Right lobe of liver (tissue), 6 donors: ENCODE measurements at regions not wholly inside any gene's neighbourhood (a gene's known extent, or its start where the extent isn't known, plus 50 kb on each side); places are given as distances from the start of the nearest gene placed in this dataset.
"Not testable (repeated sequence)": the region's sequence is repeated elsewhere in the genome, so short reads cannot be mapped to it uniquely, and the experiment has no call there.

Source experiments
- ATAC-seq, 4 donors: fragments of 200-7000 bp; cut with Tn5 transposase; one replicate each; pipeline ENCODE4 v1.9.1; 2020; ENCODE audit warnings: mild to moderate bottlenecking in 4 of 4, moderate library complexity in 4 of 4
- DNase-seq, 3 donors: peaks; one replicate each; pipeline ENCODE4 v3.0.0-alpha.2; 2020
- H3K27ac ChIP-seq, 3 donors: fragments of 200-600 bp; one replicate each; pipeline ENCODE4 v1.8.0; 2022
- H3K27me3 ChIP-seq, 2 donors: fragments of 200-600 bp; one replicate each; pipeline ENCODE4 v1.8.0; 2022
- H3K36me3 ChIP-seq, 4 donors: fragments of 200-600 bp; sonication (generic) in 1 of 4; one replicate each; pipeline versions ENCODE4 v1.5.1 to v1.8.0; 2017 to 2022; ENCODE audit warnings: control low read depth in 1 of 4
- H3K4me1 ChIP-seq, 4 donors: fragments of 200-600 bp; sonication (generic) in 1 of 4; one replicate each; pipeline versions ENCODE4 v1.5.1 to v1.8.0; 2017 to 2022; ENCODE audit warnings: control low read depth in 1 of 4
- H3K4me3 ChIP-seq, 3 donors: fragments of 200-600 bp; one replicate each; pipeline ENCODE4 v1.8.0; 2022
- H3K9me3 ChIP-seq, 4 donors: fragments of 200-600 bp; sonication (generic) in 1 of 4; one replicate each; pipeline versions ENCODE4 v1.5.1 to v1.8.0; 2017 to 2022; ENCODE audit warnings: control low read depth in 1 of 4
- POLR2A ChIP-seq: fragments of 450-650 bp; IDR thresholded peaks from one replicate; pipeline ENCODE4 v1.6.1; 2017; ENCODE audit warnings: antibody characterized with exemption, mild to moderate bottlenecking
- WGBS: methylation state at CpG from one replicate; pipeline ENCODE4 v1.1.6; 2018; ENCODE audit warnings: low coverage, low lambda C conversion rate; ENCODE audit not compliant: insufficient coverage; ENCODE audit errors: missing lambda C conversion rate; 5-methylcytosine and 5-hydroxymethylcytosine counted together
- intact Hi-C, 2 donors: fragments of 100-400 bp; cut with DNase I; formaldehyde crosslinking; loops; one replicate each; pipeline versions ENCODE4 v1.11.2 to v1.14.1; 2022
- TF ChIP-seq, protein P1 (sequence below), 4 donors: fragments of 200-600 bp in 3 of 4; fragments of 450-650 bp in 1 of 4; IDR thresholded peaks; one replicate each; pipeline versions ENCODE4 v1.5.1 to v1.8.0; 2016 to 2022; ENCODE audit warnings: antibody characterized with exemption in 4 of 4, mild to moderate bottlenecking in 2 of 4
- donor health status: DM: no; HTN: yes; CAD: no.
- donor health status: DM: no; HTN: no; CAD: no.
- donor health status: DM: no; HTN: no; CAD: no.
- donor health status: DM: no; HTN: yes; CAD: no.
- donor health status: DM: no; HTN: yes; CAD: no.

DNA sequence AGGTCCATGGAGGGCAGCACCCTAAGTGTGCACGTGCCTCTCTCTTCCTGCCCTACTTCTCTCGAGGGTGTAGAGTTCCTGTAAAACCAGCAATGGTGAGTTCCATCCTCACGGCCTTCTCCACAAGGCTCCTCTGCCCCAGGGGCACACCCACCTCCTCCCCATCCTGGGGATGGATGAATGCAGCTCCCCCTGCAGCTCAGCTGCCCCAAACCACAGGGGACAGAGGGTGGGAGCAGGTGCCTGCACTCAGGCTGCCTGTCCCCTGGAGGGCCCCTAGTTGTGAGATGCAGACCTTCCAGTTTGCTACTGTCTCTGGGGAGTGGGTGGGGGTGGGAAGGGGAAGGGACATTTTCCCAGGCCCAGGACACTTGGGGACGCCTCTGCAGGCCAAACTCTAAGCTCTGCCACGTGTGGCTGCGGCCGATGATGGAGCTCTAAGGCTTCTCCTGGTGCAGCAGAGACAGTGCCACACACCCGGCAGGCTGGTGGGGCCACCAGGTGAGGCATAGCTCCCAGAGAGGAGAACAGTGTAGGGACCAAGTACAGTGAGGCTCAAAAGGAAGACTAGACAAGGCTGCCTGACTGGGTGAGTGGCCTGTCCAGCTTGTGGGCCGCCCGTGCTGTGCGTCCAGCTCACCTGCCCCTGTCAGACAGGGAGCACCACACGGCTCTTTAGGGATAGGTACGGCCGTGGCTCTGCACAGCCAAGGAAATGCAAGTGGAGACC lies 540.9 kb downstream of the TBC1D22A start:
- H3K27me3 ChIP-seq, result no peaks in the 10 kb centered on the region
- no peak for ATAC-seq
- TF ChIP-seq, protein P1, sequence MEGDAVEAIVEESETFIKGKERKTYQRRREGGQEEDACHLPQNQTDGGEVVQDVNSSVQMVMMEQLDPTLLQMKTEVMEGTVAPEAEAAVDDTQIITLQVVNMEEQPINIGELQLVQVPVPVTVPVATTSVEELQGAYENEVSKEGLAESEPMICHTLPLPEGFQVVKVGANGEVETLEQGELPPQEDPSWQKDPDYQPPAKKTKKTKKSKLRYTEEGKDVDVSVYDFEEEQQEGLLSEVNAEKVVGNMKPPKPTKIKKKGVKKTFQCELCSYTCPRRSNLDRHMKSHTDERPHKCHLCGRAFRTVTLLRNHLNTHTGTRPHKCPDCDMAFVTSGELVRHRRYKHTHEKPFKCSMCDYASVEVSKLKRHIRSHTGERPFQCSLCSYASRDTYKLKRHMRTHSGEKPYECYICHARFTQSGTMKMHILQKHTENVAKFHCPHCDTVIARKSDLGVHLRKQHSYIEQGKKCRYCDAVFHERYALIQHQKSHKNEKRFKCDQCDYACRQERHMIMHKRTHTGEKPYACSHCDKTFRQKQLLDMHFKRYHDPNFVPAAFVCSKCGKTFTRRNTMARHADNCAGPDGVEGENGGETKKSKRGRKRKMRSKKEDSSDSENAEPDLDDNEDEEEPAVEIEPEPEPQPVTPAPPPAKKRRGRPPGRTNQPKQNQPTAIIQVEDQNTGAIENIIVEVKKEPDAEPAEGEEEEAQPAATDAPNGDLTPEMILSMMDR (IDR thresholded peaks at IDR 0.05), result no peak
- TF ChIP-seq POLR2A, result no peak
- no peak overlapping the region for H3K27ac ChIP-seq
- 84% methylated on average over 6 of the region's 14 CpGs for WGBS
- intact Hi-C loops, result no loop called here
- H3K4me3 ChIP-seq, result no peak overlapping the region
- no peaks in the 10 kb centered on the region for H3K4me1 ChIP-seq
- DNase-seq, result no peak
- no peaks in the 10 kb centered on the region for H3K36me3 ChIP-seq
- no peaks in the 10 kb centered on the region for H3K9me3 ChIP-seq

DNA sequence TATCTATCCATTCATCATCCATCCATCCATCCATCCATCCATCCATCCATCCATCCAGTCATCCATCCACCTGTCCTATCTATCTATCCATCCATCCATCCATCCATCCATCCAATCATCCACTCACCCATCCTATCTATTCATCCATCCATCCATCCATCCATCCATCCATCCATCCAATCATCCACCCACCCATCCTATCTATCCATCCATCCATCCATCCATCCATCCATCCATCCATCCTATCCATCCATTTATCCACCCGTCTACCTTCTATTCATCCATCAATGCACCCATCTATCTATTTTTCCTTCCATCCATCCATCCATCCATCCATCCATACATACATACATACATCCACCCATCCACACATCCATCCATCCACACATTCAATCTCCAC lies 540.1 kb downstream of the TBC1D22A start:
- DNase-seq, H3K27ac ChIP-seq, H3K27me3 ChIP-seq, H3K36me3 ChIP-seq, ATAC-seq, H3K9me3 ChIP-seq, H3K4me1 ChIP-seq, intact Hi-C loops, H3K4me3 ChIP-seq: not testable (repeated sequence)
- WGBS, result 67% methylated on average over 1 of the region's 1 CpG

DNA sequence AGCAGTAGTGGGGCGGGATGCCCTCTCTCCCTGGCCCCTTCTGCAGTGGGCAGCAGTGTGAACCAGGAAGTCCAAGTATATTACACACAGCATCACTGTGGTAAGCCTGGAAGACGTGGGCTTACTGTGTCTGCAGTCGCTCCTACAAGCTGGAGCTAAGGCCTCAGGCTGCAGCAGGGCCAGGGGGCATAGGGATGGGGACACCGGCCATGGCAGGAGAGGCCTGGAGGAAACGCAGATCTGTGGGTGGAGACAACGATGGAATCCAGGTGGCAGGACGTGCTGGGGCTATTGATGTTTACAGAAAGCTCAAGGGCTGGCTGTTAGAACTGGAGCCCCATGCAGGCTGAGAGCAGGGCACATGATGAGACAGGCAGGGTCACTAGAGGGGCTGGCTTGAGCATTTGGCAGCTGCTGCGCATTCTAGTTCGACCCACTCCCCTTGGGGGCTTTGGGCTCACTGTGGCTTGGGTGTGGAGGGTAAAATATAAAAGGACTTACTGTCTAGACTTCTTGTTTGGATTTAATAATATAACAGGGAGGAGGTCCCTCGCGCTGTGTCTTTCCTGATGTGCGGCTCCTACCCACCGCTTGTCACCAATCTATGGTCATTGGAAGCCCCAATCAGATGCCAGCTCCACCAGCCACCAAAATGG lies 539.5 kb downstream of the TBC1D22A start:
- DNase-seq, result no peak

DNA sequence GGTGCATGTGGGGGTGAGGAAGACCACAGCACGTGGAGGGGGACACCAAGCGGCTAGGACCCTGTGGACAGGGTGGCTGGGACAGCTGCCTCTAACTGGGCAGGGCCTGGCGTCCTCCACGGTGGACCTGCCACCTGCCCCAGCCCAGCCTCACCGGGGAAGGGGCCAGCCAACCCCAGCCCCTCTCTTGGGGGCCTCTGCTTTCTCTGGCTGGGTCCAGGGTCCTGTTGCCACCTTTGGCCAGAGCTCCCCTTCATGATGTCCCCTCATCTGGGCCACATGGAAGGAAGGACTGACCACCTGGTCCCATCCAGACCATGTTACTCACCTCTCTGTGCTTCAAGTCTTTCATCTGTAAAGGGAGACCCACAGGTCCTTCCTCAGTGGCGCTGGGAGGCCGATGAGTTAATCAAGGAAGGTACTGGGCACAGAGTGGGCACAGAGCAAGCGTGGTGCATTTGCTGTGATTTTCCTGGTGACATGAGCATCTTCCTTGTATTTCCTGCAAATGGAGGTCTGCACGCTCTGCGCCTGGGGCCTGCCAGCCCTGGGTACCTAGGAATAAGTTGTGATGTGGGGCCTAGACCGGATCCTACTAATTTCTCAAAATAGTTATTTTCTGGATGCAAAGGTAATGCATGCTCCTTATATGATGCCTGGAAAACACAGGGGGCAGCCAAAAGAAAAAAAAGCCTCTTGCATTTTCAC lies 538.4 kb downstream of the TBC1D22A start:
- WGBS, result 60% methylated on average over 1 of the region's 11 CpGs

More for the DNA sequence above, 539.5 kb downstream of the TBC1D22A start:
- Histone ChIP-seq H3K36me3 (no peaks in the 10 kb centered on the region), H3K4me3 (no peak overlapping the region), H3K9me3 (no peaks in the 10 kb centered on the region), H3K27ac (no peak overlapping the region), H3K4me1 (no peaks in the 10 kb centered on the region), H3K27me3 (no peaks in the 10 kb centered on the region)
- 54% methylated on average over 11 of the region's 13 CpGs for WGBS
- ATAC-seq, result no peak
- no peak for TF ChIP-seq POLR2A
- TF ChIP-seq, protein P1 (IDR thresholded peaks at IDR 0.05), result no peak
- intact Hi-C loops, result no loop called here

More for the DNA sequence above, 538.4 kb downstream of the TBC1D22A start:
- Histone ChIP-seq H3K27ac (no peak overlapping the region), H3K4me1 (no peaks in the 10 kb centered on the region), H3K27me3 (no peaks in the 10 kb centered on the region), H3K4me3 (no peak overlapping the region), H3K36me3 (no peaks in the 10 kb centered on the region), H3K9me3 (no peaks in the 10 kb centered on the region)
- DNase-seq, result no peak
- intact Hi-C loops, result no loop called here
- no peak for ATAC-seq
- TF ChIP-seq, protein P1 (IDR thresholded peaks at IDR 0.05), result no peak
- no peak for TF ChIP-seq POLR2A
